WTC11 (cell line): ENCODE measurements at regions not wholly inside any gene's neighbourhood (a gene's known extent, or its start where the extent isn't known, plus 50 kb on each side); places are given as distances from the start of the nearest gene placed in this dataset.

Experiments used
- ATAC-seq: fragments of 200-7000 bp; cut with Tn5 transposase; 2 replicates; pipeline ENCODE4 v1.10.0; 2021; ENCODE audit warnings: mild to moderate bottlenecking, moderate library complexity
- CTCF ChIA-PET: fragments of 300-600 bp; sonication (Branson Sonifier 250); formaldehyde crosslinking; loops from one replicate; lab custom pipeline; 2021; ENCODE audit warnings: antibody characterized with exemption; lab: Charles Lee
- POLR2A ChIA-PET: fragments of 350-600 bp; sonication (Branson Sonifier 250); formaldehyde crosslinking; loops from one replicate; lab custom pipeline; 2021; ENCODE audit warnings: antibody characterized with exemption; lab: Charles Lee
- DNase-seq: peaks from one replicate; pipeline ENCODE4 v3.0.0; 2021; ENCODE audit warnings: low spot score
- H3K27ac Mint-ChIP-seq: 2 replicates; pipeline ENCODE4 v1.8.0; 2021; ENCODE audit warnings: mixed read lengths
- H3K27me3 Mint-ChIP-seq: 2 replicates; pipeline ENCODE4 v1.8.0; 2021; ENCODE audit warnings: low read depth, mild to moderate bottlenecking, moderate library complexity, mixed read lengths
- H3K36me3 Mint-ChIP-seq: 2 replicates; pipeline ENCODE4 v1.8.0; 2021; ENCODE audit warnings: mixed read lengths
- H3K4me1 Mint-ChIP-seq: 2 replicates; pipeline ENCODE4 v1.8.0; 2022; ENCODE audit warnings: mixed read lengths
- H3K4me3 Mint-ChIP-seq: 2 replicates; pipeline ENCODE4 v1.8.0; 2021; ENCODE audit warnings: mild to moderate bottlenecking, moderate library complexity, mixed read lengths
- H3K9me3 Mint-ChIP-seq: 2 replicates; pipeline ENCODE4 v1.8.0; 2021; ENCODE audit warnings: mixed read lengths
- AFF4 ChIP-seq: sonication (generic); formaldehyde crosslinking; IDR thresholded peaks from 2 replicates; pipeline ENCODE4 v1.8.1; 2023; ENCODE audit warnings: mild to moderate bottlenecking, missing genetic modification reagents, borderline replicate concordance
- AR ChIP-seq: fragments of 250-450 bp; sonication (Bioruptor Pico); IDR thresholded peaks from 2 replicates; pipeline ENCODE4 v1.9.0; 2021; ENCODE audit warnings: mild to moderate bottlenecking
- ATF1 ChIP-seq: sonication (generic); formaldehyde crosslinking; IDR thresholded peaks from 2 replicates; pipeline ENCODE4 v1.8.1; 2023; ENCODE audit warnings: mild to moderate bottlenecking, moderate library complexity, missing genetic modification reagents
- CREB1 ChIP-seq: sonication (generic); formaldehyde crosslinking; IDR thresholded peaks from 2 replicates; pipeline ENCODE4 v1.8.0; 2023; ENCODE audit warnings: mild to moderate bottlenecking, missing genetic modification reagents
- CREM ChIP-seq: sonication (generic); formaldehyde crosslinking; IDR thresholded peaks from 2 replicates; pipeline ENCODE4 v1.8.1; 2022; ENCODE audit warnings: mild to moderate bottlenecking, missing genetic modification reagents, moderate library complexity
- E2F1 ChIP-seq: sonication (generic); formaldehyde crosslinking; IDR thresholded peaks from 2 replicates; pipeline ENCODE4 v1.8.0; 2022; ENCODE audit warnings: mild to moderate bottlenecking, missing genetic modification reagents
- E2F5 ChIP-seq: sonication (generic); formaldehyde crosslinking; IDR thresholded peaks from 2 replicates; pipeline ENCODE4 v1.8.1; 2022; ENCODE audit warnings: mild to moderate bottlenecking, moderate library complexity, missing genetic modification reagents
- FOXK1 ChIP-seq: sonication (generic); formaldehyde crosslinking; IDR thresholded peaks from 2 replicates; pipeline ENCODE4 v1.8.0; 2022; ENCODE audit warnings: mild to moderate bottlenecking, moderate library complexity, missing genetic modification reagents
- GTF2I ChIP-seq: fragments of 250-450 bp; sonication (Bioruptor Pico); conservative IDR thresholded peaks from 2 replicates; pipeline ENCODE4 v1.4.0; 2021; ENCODE audit warnings: mild to moderate bottlenecking
- IRF1 ChIP-seq: sonication (generic); formaldehyde crosslinking; IDR thresholded peaks from 2 replicates; pipeline ENCODE4 v1.8.0; 2023; ENCODE audit warnings: missing genetic modification reagents
- JUN ChIP-seq: sonication (generic); formaldehyde crosslinking; IDR thresholded peaks from 2 replicates; pipeline ENCODE4 v1.8.0; 2023; ENCODE audit warnings: mild to moderate bottlenecking, missing genetic modification reagents
- NR2C2 ChIP-seq: sonication (generic); formaldehyde crosslinking; IDR thresholded peaks from 2 replicates; pipeline ENCODE4 v1.8.0; 2022; ENCODE audit warnings: mild to moderate bottlenecking, missing genetic modification reagents
- RORB ChIP-seq: fragments of 250-450 bp; sonication (Bioruptor Pico); IDR thresholded peaks from 2 replicates; pipeline ENCODE4 v1.9.0; 2021; ENCODE audit warnings: mild to moderate bottlenecking
- SOX15 ChIP-seq: fragments of 250-450 bp; sonication (Bioruptor Pico); IDR thresholded peaks from 2 replicates; pipeline ENCODE4 v1.9.0; 2021; ENCODE audit warnings: mild to moderate bottlenecking
- USF2 ChIP-seq: sonication (generic); formaldehyde crosslinking; IDR thresholded peaks from 2 replicates; pipeline ENCODE4 v1.8.1; 2023; ENCODE audit warnings: mild to moderate bottlenecking, missing genetic modification reagents, moderate library complexity
- ZNF263 ChIP-seq: sonication (generic); formaldehyde crosslinking; IDR thresholded peaks from 2 replicates; pipeline ENCODE4 v1.8.1; 2022; ENCODE audit warnings: low read depth, mild to moderate bottlenecking, moderate library complexity, missing genetic modification reagents
- ZNF317 ChIP-seq: sonication (generic); formaldehyde crosslinking; IDR thresholded peaks from 2 replicates; pipeline ENCODE4 v1.8.1; 2023; ENCODE audit warnings: low read depth, mild to moderate bottlenecking, moderate library complexity, missing genetic modification reagents, borderline replicate concordance
- ZNF396 ChIP-seq: fragments of 250-450 bp; sonication (Bioruptor Pico); IDR thresholded peaks from 2 replicates; pipeline ENCODE4 v1.8.0; 2021; ENCODE audit warnings: mild to moderate bottlenecking, moderate library complexity, borderline replicate concordance
- ZNF423 ChIP-seq: fragments of 250-450 bp; sonication (Bioruptor Pico); IDR thresholded peaks from 2 replicates; pipeline ENCODE4 v2.1.2; 2022; ENCODE audit warnings: mild to moderate bottlenecking, moderate library complexity

- Mint-ChIP-seq H3K27ac (no peak overlapping the region), H3K9me3 (no peaks in the 10 kb centered on the region), H3K4me1 (no peaks in the 10 kb centered on the region), H3K4me3 (no peak overlapping the region), H3K36me3 (no peaks in the 10 kb centered on the region), H3K27me3 (no peaks in the 10 kb centered on the region)
- POLR2A ChIA-PET: interaction anchor here (0.6 to 1.2 kb wide), 2 partner anchors 47 to 63 kb away, joined by 3 read pairs; no protein-coding TSS in a partner anchor
- ATAC-seq (no peak), DNase-seq (no peak)
- CTCF ChIA-PET: no interaction called here
- TF ChIP-seq FOXK1 (CRISPR knock-in tag): no peak
- no peak for TF ChIP-seq AFF4
- TF ChIP-seq ZNF263: no peak
- no peak for TF ChIP-seq SOX15
- TF ChIP-seq AR (CRISPR knock-in tag): no peak
- no peak for TF ChIP-seq IRF1 (CRISPR knock-in tag)
- TF ChIP-seq ZNF423: no peak
- TF ChIP-seq GTF2I (CRISPR knock-in tag): no peak
- no peak for TF ChIP-seq ZNF317 (CRISPR knock-in tag)
- no peak for TF ChIP-seq JUN (CRISPR knock-in tag)
- no peak for TF ChIP-seq CREB1 (CRISPR knock-in tag)
- no peak for TF ChIP-seq USF2 (CRISPR knock-in tag)
- no peak for TF ChIP-seq CREM (CRISPR knock-in tag)
- no peak for TF ChIP-seq NR2C2
- TF ChIP-seq E2F5: no peak
- TF ChIP-seq ATF1 (CRISPR knock-in tag): no peak
- TF ChIP-seq E2F1 (CRISPR knock-in tag): no peak
- TF ChIP-seq RORB (CRISPR knock-in tag): no peak
- no peak for TF ChIP-seq ZNF396 (CRISPR knock-in tag)
Measured at GRCh38 chr4:27215220-27215826, 354.7 kb downstream of the STIM2 start.
